ENCODE measurements at regions not wholly inside any gene's neighbourhood (a gene's known extent, or its start where the extent isn't known, plus 50 kb on each side); places are given as distances from the start of the nearest gene placed in this dataset.

GRCh38 chr20:48335308-48336050 lies 492.3 kb downstream of the PREX1 start:
- 40% methylated on average over 3 of the region's 3 CpGs for WGBS (ENCODE audit: low lambda C conversion rate)
- H3K9ac ChIP-seq (ENCODE audit: insufficient read depth, low read depth, low read length) = no peak overlapping the region
- FAIRE-seq = no peak
- DNase-seq (ENCODE audit: low spot score) = no peak
- intact Hi-C loops (cut with micrococcal nuclease; ENCODE audit: unreplicated experiment) = no loop called here
- H3K27me3 ChIP-seq (ENCODE audit: control insufficient read depth in 1 of 2, insufficient read depth in 2 of 2, low read length in 2 of 2) = peaks cover 0 to 21% of the 10 kb centered on the region in 2 experiments; a peak in 2 of 5 replicates
- H3K9me3 ChIP-seq (ENCODE audit: low read length) = no peaks in the 10 kb centered on the region
- H3K4me1 ChIP-seq (ENCODE audit: insufficient read depth, low read length) = peaks cover 36% of the 10 kb centered on the region
- peak; percentile 42 for ATAC-seq
- no peaks in the 10 kb centered on the region for H3K79me2 ChIP-seq (ENCODE audit: insufficient read depth, low read length)
- no peaks in the 10 kb centered on the region for H4K20me1 ChIP-seq (ENCODE audit: insufficient read depth, low read length)
- no peak overlapping the region for H3K27ac ChIP-seq (ENCODE audit: extremely low read length, insufficient read depth, low read length)
- no peak overlapping the region for H3K4me3 ChIP-seq (replicated peaks in 1 of 3; ENCODE audit: insufficient read depth in 1 of 3, low read depth in 2 of 3, low read length in 3 of 3)
- H3K4me2 ChIP-seq (ENCODE audit: low read depth, low read length) = no peak overlapping the region
- POLR2A ChIA-PET = no interaction called here
- CTCF ChIA-PET (ENCODE audit: low intra/inter-chr PET ratio, low total read pairs) = no interaction called here
- H2AFZ ChIP-seq (ENCODE audit: low read length) = no peak overlapping the region
- no peaks in the 10 kb centered on the region for H3K36me3 ChIP-seq (replicated peaks in 1 of 2; ENCODE audit: control insufficient read depth in 1 of 2, insufficient read depth in 2 of 2, low read length in 2 of 2)
- in situ Hi-C loops (cut with HindIII; ENCODE audit: extremely low pct_ligation_motif_present, low pct_unique_long_range_greater_than_20kb) = no loop called here
- BruUV-seq (replicated peaks) = no TSS peak
- TF ChIP-seq ZNF784 (CRISPR knock-in tag; IDR thresholded peaks at IDR 0.05; ENCODE audit: borderline replicate concordance) = no peak
- TF ChIP-seq CSRNP2 (CRISPR knock-in tag; conservative IDR thresholded peaks at IDR 0.05; ENCODE audit: low read depth) = no peak
- no peak for TF ChIP-seq ZNF562 (CRISPR knock-in tag; IDR thresholded peaks at IDR 0.05; ENCODE audit: borderline replicate concordance)
- no peak for TF ChIP-seq ZNF10 (CRISPR knock-in tag; IDR thresholded peaks at IDR 0.05; ENCODE audit: borderline replicate concordance, low read depth)
- no peak for TF ChIP-seq HNRNPK (IDR thresholded peaks at IDR 0.05; ENCODE audit: low read depth, low read length, poor library complexity, severe bottlenecking)
- TF ChIP-seq PHF5A (CRISPR knock-in tag; IDR thresholded peaks at IDR 0.05; ENCODE audit: low read depth, unreplicated experiment) = no peak
- no peak for TF ChIP-seq ZNF672 (CRISPR knock-in tag; IDR thresholded peaks at IDR 0.05)
- TF ChIP-seq ZNF138 (CRISPR knock-in tag; IDR thresholded peaks at IDR 0.05; ENCODE audit: low read depth) = no peak
- TF ChIP-seq MTA1 (CRISPR knock-in tag; IDR thresholded peaks at IDR 0.05; ENCODE audit: borderline replicate concordance) = no peak
- no peak for TF ChIP-seq PATZ1 (CRISPR knock-in tag; IDR thresholded peaks at IDR 0.05)
- no peak for TF ChIP-seq RORA (CRISPR knock-in tag; IDR thresholded peaks at IDR 0.05)
- TF ChIP-seq ZNF33B (CRISPR knock-in tag; IDR thresholded peaks at IDR 0.05) = no peak
- TF ChIP-seq TIGD3 (CRISPR knock-in tag; IDR thresholded peaks at IDR 0.05; ENCODE audit: borderline replicate concordance) = no peak
- no peak for TF ChIP-seq SMAD1 (CRISPR knock-in tag; IDR thresholded peaks at IDR 0.05; ENCODE audit: borderline replicate concordance, low read depth)
- TF ChIP-seq STAG1 (CRISPR knock-in tag; IDR thresholded peaks at IDR 0.05) = no peak
- no peak for TF ChIP-seq HMG20A (CRISPR knock-in tag; IDR thresholded peaks at IDR 0.05; ENCODE audit: borderline replicate concordance)
- TF ChIP-seq CCDC6 (CRISPR knock-in tag; IDR thresholded peaks at IDR 0.05) = no peak
- no peak for TF ChIP-seq ZNF382 (CRISPR knock-in tag; IDR thresholded peaks at IDR 0.05; ENCODE audit: borderline replicate concordance)
- TF ChIP-seq KLF16 (CRISPR knock-in tag; IDR thresholded peaks at IDR 0.05) = no peak
